WTC11 (cell line): ENCODE measurements at regions not wholly inside any gene's neighbourhood (a gene's known extent, or its start where the extent isn't known, plus 50 kb on each side); places are given as distances from the start of the nearest gene placed in this dataset.

Source experiments
- ATAC-seq: fragments of 200-7000 bp; cut with Tn5 transposase; 2 replicates; pipeline ENCODE4 v1.10.0; 2021; ENCODE audit warnings: mild to moderate bottlenecking, moderate library complexity
- CTCF ChIA-PET: fragments of 300-600 bp; sonication (Branson Sonifier 250); formaldehyde crosslinking; loops from one replicate; lab custom pipeline; 2021; ENCODE audit warnings: antibody characterized with exemption; lab: Charles Lee
- POLR2A ChIA-PET: fragments of 350-600 bp; sonication (Branson Sonifier 250); formaldehyde crosslinking; loops from one replicate; lab custom pipeline; 2021; ENCODE audit warnings: antibody characterized with exemption; lab: Charles Lee
- DNase-seq: peaks from one replicate; pipeline ENCODE4 v3.0.0; 2021; ENCODE audit warnings: low spot score
- H3K27ac Mint-ChIP-seq: 2 replicates; pipeline ENCODE4 v1.8.0; 2021; ENCODE audit warnings: mixed read lengths
- H3K27me3 Mint-ChIP-seq: 2 replicates; pipeline ENCODE4 v1.8.0; 2021; ENCODE audit warnings: low read depth, mild to moderate bottlenecking, moderate library complexity, mixed read lengths
- H3K36me3 Mint-ChIP-seq: 2 replicates; pipeline ENCODE4 v1.8.0; 2021; ENCODE audit warnings: mixed read lengths
- H3K4me1 Mint-ChIP-seq: 2 replicates; pipeline ENCODE4 v1.8.0; 2022; ENCODE audit warnings: mixed read lengths
- H3K4me3 Mint-ChIP-seq: 2 replicates; pipeline ENCODE4 v1.8.0; 2021; ENCODE audit warnings: mild to moderate bottlenecking, moderate library complexity, mixed read lengths
- H3K9me3 Mint-ChIP-seq: 2 replicates; pipeline ENCODE4 v1.8.0; 2021; ENCODE audit warnings: mixed read lengths
- ARID4B ChIP-seq: sonication (generic); formaldehyde crosslinking; IDR thresholded peaks from 2 replicates; pipeline ENCODE4 v1.8.0; 2023; ENCODE audit warnings: missing genetic modification reagents, mild to moderate bottlenecking, borderline replicate concordance
- CTCF ChIP-seq: fragments of 200-600 bp; IDR thresholded peaks from 2 replicates; pipeline ENCODE4 v1.8.0; 2022; ENCODE audit warnings: antibody characterized with exemption
- EMX1 ChIP-seq: fragments of 250-450 bp; sonication (Bioruptor Pico); IDR thresholded peaks from 2 replicates; pipeline ENCODE4 v1.8.0; 2021; ENCODE audit warnings: mild to moderate bottlenecking
- GABPB1 ChIP-seq: sonication (generic); formaldehyde crosslinking; IDR thresholded peaks from 2 replicates; pipeline ENCODE4 v1.8.1; 2023; ENCODE audit warnings: mild to moderate bottlenecking, missing genetic modification reagents
- GRHL2 ChIP-seq: fragments of 250-450 bp; sonication (Bioruptor Pico); IDR thresholded peaks from 2 replicates; pipeline ENCODE4 v1.8.0; 2022; ENCODE audit warnings: mild to moderate bottlenecking, moderate library complexity; ENCODE audit not compliant: insufficient replicate concordance, severe bottlenecking
- NR3C1 ChIP-seq: sonication (generic); formaldehyde crosslinking; conservative IDR thresholded peaks from 2 replicates; pipeline ENCODE4 v1.8.1; 2023; ENCODE audit warnings: low read depth, mild to moderate bottlenecking, missing genetic modification reagents
- OVOL2 ChIP-seq: fragments of 250-450 bp; sonication (Bioruptor Pico); IDR thresholded peaks from 2 replicates; pipeline ENCODE4 v1.9.0; 2021; ENCODE audit warnings: mild to moderate bottlenecking, borderline replicate concordance
- RORB ChIP-seq: fragments of 250-450 bp; sonication (Bioruptor Pico); IDR thresholded peaks from 2 replicates; pipeline ENCODE4 v1.9.0; 2021; ENCODE audit warnings: mild to moderate bottlenecking
- TP53 ChIP-seq: sonication (generic); formaldehyde crosslinking; IDR thresholded peaks from 2 replicates; pipeline ENCODE4 v1.8.1; 2023; ENCODE audit warnings: mild to moderate bottlenecking, missing genetic modification reagents
- ZNF317 ChIP-seq: sonication (generic); formaldehyde crosslinking; IDR thresholded peaks from 2 replicates; pipeline ENCODE4 v1.8.1; 2023; ENCODE audit warnings: low read depth, mild to moderate bottlenecking, moderate library complexity, missing genetic modification reagents, borderline replicate concordance
- ZNF416 ChIP-seq: fragments of 250-450 bp; sonication (Bioruptor Pico); IDR thresholded peaks from 2 replicates; pipeline ENCODE4 v1.9.0; 2021; ENCODE audit warnings: mild to moderate bottlenecking, inconsistent platforms
- ZNF423 ChIP-seq: fragments of 250-450 bp; sonication (Bioruptor Pico); IDR thresholded peaks from 2 replicates; pipeline ENCODE4 v2.1.2; 2022; ENCODE audit warnings: mild to moderate bottlenecking, moderate library complexity
- ZSCAN18 ChIP-seq: fragments of 250-450 bp; sonication (Bioruptor Pico); IDR thresholded peaks from 2 replicates; pipeline ENCODE4 v2.1.2; 2022; ENCODE audit warnings: mild to moderate bottlenecking, moderate library complexity
- TF ChIP-seq, protein P1 (sequence below): sonication (generic); formaldehyde crosslinking; IDR thresholded peaks from 2 replicates; pipeline ENCODE4 v1.8.1; 2022; ENCODE audit warnings: low read depth, mild to moderate bottlenecking, moderate library complexity, missing genetic modification reagents, borderline replicate concordance
- TF ChIP-seq, protein P2 (sequence below): sonication (generic); formaldehyde crosslinking; IDR thresholded peaks from 2 replicates; pipeline ENCODE4 v1.8.1; 2022; ENCODE audit warnings: missing genetic modification reagents, borderline replicate concordance
- TF ChIP-seq, protein P3 (sequence below): sonication (generic); formaldehyde crosslinking; IDR thresholded peaks from 2 replicates; pipeline ENCODE4 v1.8.0; 2022; ENCODE audit warnings: mild to moderate bottlenecking, missing genetic modification reagents

DNA sequence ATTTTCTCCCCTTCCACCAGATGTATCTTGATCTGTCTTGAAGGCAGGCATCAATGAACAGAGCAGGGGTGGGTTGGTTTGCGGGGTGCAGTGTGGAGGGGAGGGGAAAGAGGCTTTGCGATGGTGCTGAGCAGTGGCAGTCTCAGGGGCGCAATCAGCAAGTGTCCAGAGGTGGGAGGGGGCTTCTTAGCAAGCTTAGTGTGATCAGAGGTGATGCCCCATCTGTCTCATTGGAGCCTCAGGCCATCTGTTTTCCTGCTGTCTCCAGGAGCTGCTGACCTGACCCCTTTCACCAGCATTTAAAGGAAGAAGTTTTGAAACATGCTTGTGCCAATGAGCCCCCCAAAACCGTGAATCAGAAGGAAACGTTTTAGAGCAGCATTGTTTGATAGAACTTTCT, 187.7 kb upstream of the LHX5 start (continued):
- no peak for TF ChIP-seq GRHL2 (CRISPR knock-in tag)

DNA sequence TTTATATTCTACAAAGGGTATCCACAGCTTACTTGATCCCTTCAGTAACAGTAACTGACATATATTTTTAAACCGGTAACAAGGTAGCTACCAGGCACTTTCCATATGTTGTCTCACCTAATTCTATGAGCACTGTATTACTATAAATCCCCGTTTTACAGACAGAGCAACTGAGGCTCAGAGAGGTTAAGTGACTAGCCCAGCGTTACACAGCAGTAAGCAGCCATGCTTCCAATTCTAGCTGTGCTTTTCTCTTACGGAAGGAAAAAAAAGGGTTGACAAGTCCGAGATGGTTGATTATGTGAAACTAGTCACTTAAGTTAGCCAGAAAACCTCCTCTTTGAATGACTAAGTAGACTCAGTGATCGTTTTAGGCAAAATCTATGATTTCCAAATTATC, 187.3 kb upstream of the LHX5 start:
- Mint-ChIP-seq H3K36me3 (0 out of 2 replicates have a peak, but pooled peaks cover 3% of the 10 kb centered on the region), H3K4me3 (no peak overlapping the region), H3K27me3 (peaks cover 3% of the 10 kb centered on the region; the same call in 1 of the 2 replicates), H3K4me1 (peaks cover 14% of the 10 kb centered on the region), H3K9me3 (peaks cover 30% of the 10 kb centered on the region), H3K27ac (no peak overlapping the region)
- DNase-seq = no peak
- POLR2A ChIA-PET = no interaction called here
- CTCF ChIA-PET = interaction anchor here (1.0 kb wide), 1 partner anchor 196 kb away, joined by 3 read pairs; no protein-coding TSS in a partner anchor
- no peak for TF ChIP-seq ARID4B
- no peak for TF ChIP-seq EMX1 (CRISPR knock-in tag)
- TF ChIP-seq RORB = no peak
- TF ChIP-seq, protein P1, sequence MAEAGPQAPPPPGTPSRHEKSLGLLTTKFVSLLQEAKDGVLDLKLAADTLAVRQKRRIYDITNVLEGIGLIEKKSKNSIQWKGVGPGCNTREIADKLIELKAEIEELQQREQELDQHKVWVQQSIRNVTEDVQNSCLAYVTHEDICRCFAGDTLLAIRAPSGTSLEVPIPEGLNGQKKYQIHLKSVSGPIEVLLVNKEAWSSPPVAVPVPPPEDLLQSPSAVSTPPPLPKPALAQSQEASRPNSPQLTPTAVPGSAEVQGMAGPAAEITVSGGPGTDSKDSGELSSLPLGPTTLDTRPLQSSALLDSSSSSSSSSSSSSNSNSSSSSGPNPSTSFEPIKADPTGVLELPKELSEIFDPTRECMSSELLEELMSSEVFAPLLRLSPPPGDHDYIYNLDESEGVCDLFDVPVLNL (CRISPR knock-in tag) = no peak
- TF ChIP-seq ZNF416 (CRISPR knock-in tag) = no peak
- TF ChIP-seq NR3C1 (CRISPR knock-in tag) = no peak
- no peak for TF ChIP-seq ZNF423 (CRISPR knock-in tag)
- TF ChIP-seq, protein P2, sequence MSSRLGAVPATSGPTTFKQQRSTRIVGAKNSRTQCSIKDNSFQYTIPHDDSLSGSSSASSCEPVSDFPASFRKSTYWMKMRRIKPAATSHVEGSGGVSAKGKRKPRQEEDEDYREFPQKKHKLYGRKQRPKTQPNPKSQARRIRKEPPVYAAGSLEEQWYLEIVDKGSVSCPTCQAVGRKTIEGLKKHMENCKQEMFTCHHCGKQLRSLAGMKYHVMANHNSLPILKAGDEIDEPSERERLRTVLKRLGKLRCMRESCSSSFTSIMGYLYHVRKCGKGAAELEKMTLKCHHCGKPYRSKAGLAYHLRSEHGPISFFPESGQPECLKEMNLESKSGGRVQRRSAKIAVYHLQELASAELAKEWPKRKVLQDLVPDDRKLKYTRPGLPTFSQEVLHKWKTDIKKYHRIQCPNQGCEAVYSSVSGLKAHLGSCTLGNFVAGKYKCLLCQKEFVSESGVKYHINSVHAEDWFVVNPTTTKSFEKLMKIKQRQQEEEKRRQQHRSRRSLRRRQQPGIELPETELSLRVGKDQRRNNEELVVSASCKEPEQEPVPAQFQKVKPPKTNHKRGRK (CRISPR knock-in tag) = no peak
- TF ChIP-seq TP53 (CRISPR knock-in tag) = no peak
- no peak for TF ChIP-seq OVOL2 (CRISPR knock-in tag)
- no peak for TF ChIP-seq CTCF
- TF ChIP-seq GABPB1 (CRISPR knock-in tag) = no peak
- TF ChIP-seq ZNF317 (CRISPR knock-in tag) = no peak
- TF ChIP-seq, protein P3, sequence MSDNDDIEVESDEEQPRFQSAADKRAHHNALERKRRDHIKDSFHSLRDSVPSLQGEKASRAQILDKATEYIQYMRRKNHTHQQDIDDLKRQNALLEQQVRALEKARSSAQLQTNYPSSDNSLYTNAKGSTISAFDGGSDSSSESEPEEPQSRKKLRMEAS (CRISPR knock-in tag) = no peak
- TF ChIP-seq ZSCAN18 (CRISPR knock-in tag) = no peak
- no peak for ATAC-seq
